ENCODE measurements at regions not wholly inside any gene's neighbourhood (a gene's known extent, or its start where the extent isn't known, plus 50 kb on each side); places are given as distances from the start of the nearest gene placed in this dataset.

DNA sequence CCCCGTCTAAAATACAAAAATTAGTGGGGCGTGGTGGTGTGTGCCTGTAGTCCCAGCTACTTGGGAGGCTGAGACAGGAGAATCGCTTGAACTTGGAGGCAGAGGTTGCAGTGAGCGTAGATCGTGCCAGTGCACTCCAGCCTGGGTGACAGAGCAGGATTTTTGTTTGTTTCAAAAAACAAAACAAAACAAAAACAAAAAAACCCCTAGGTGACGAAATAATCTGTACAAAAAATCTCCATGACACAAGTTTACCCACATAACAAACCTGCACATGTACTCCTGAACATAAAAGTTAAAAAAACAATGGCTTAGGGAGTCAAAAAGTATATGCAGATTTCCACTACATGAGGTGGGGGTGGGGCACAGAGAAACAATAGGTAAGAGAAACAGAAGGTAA is 140.5 kb upstream of the ASIC2 start:
- intact Hi-C loops (cut with micrococcal nuclease): no loop called here
- 89% methylated on average over 3 of the region's 6 CpGs for WGBS (ENCODE audit: insufficient coverage)

DNA sequence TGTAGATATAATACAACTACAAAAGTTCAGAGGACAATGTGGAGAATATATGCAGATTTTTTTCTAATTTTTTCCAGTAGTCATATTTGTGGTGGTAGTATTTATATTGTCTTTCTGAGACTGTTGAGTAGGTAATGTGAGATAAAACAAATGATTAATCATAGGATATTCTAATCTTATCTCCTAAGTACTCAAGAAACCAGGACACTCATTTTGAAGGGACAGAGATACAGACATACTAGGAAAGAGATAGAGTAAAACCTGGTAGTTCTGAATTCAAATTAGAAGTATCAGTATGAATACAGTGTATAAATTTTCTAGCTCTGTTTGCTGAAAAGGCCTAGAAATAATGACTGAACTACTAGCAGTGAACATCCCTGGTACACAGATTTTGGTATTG is 141.7 kb upstream of the ASIC2 start:
- ChIA-PET POLR2A (no interaction called here), CTCF (no interaction called here)

More for the DNA sequence above, 140.5 kb upstream of the ASIC2 start:
- H3K27ac Mint-ChIP-seq: no peak overlapping the region
- DNase-seq (no peak), ATAC-seq (ENCODE audit: low read depth) (no peak)
- H2AFZ ChIP-seq (ENCODE audit: insufficient read depth, low read depth, low read length, poor library complexity, severe bottlenecking): no peak overlapping the region
- no peak for TF ChIP-seq CTCF (IDR thresholded peaks at IDR 0.05)
- TF ChIP-seq EZH2 (IDR thresholded peaks at IDR 0.05; ENCODE audit: borderline replicate concordance, insufficient read depth, low read depth, low read length, poor library complexity, severe bottlenecking): no peak
- H3K4me3 Mint-ChIP-seq: no peak overlapping the region
- H3K9ac ChIP-seq (ENCODE audit: low read length): no peak overlapping the region
- no peaks in the 10 kb centered on the region for H3K27me3 ChIP-seq (replicated peaks in 1 of 4; ENCODE audit: control extremely low read depth in 1 of 4, control insufficient read depth in 3 of 4, insufficient read depth in 4 of 4, low read length in 3 of 4)
- no peaks in the 10 kb centered on the region for H4K20me1 ChIP-seq (ENCODE audit: control insufficient read depth, insufficient read depth, low read length, poor library complexity, severe bottlenecking)
- no peaks in the 10 kb centered on the region for H3K27me3 Mint-ChIP-seq
- H3K4me2 ChIP-seq (replicated peaks; ENCODE audit: low read depth, low read length, poor library complexity, severe bottlenecking): no peak overlapping the region
- H3K79me2 ChIP-seq (ENCODE audit: control insufficient read depth, insufficient read depth, low read length): no peaks in the 10 kb centered on the region
- ChIA-PET POLR2A (no interaction called here), CTCF (no interaction called here)
- H3K27ac ChIP-seq (ENCODE audit: low read length in 2 of 2): no peak overlapping the region
- H3K4me1 Mint-ChIP-seq: no peaks in the 10 kb centered on the region
- H3K9me3 Mint-ChIP-seq (ENCODE audit: insufficient read depth): peaks cover 3% of the 10 kb centered on the region
- peaks cover 0 to 4% (median 0%) of the 10 kb centered on the region in 3 donors for H3K9me3 ChIP-seq (ENCODE audit: control extremely low read depth in 1 of 3, control insufficient read depth in 2 of 3, insufficient read depth in 1 of 3, low read length in 2 of 3)
- H3K4me1 ChIP-seq (ENCODE audit: control insufficient read depth in 2 of 2, insufficient read depth in 2 of 2, low read length in 2 of 2): no peaks in the 10 kb centered on the region
- no peaks in the 10 kb centered on the region for H3K36me3 ChIP-seq (replicated peaks in 1 of 2; ENCODE audit: control extremely low read depth in 1 of 2, control insufficient read depth in 1 of 2, extremely low read depth in 1 of 2, insufficient read depth in 2 of 2, low read length in 1 of 2)
- H3K4me3 ChIP-seq (ENCODE audit: control extremely low read depth in 1 of 5, extremely low read depth in 1 of 5, insufficient read depth in 1 of 5, low read depth in 2 of 5, low read length in 4 of 5): no peak overlapping the region

More for the DNA sequence above, 141.7 kb upstream of the ASIC2 start:
- ATAC-seq (ENCODE audit: low read depth) (no peak), DNase-seq (no peak)
- Mint-ChIP-seq H3K9me3 (ENCODE audit: insufficient read depth) (peaks cover 3% of the 10 kb centered on the region), H3K27ac (no peak overlapping the region), H3K4me1 (no peaks in the 10 kb centered on the region), H3K27me3 (no peaks in the 10 kb centered on the region), H3K4me3 (no peak overlapping the region)
- no peak overlapping the region for H3K9ac ChIP-seq (ENCODE audit: low read length)
- no peak overlapping the region for H3K4me2 ChIP-seq (replicated peaks; ENCODE audit: low read depth, low read length, poor library complexity, severe bottlenecking)
- no peak overlapping the region for H3K4me3 ChIP-seq (ENCODE audit: control extremely low read depth in 1 of 5, extremely low read depth in 1 of 5, insufficient read depth in 1 of 5, low read depth in 2 of 5, low read length in 4 of 5)
- no peak overlapping the region for H2AFZ ChIP-seq (ENCODE audit: insufficient read depth, low read depth, low read length, poor library complexity, severe bottlenecking)
- no peaks in the 10 kb centered on the region for H3K36me3 ChIP-seq (replicated peaks in 1 of 2; ENCODE audit: control extremely low read depth in 1 of 2, control insufficient read depth in 1 of 2, extremely low read depth in 1 of 2, insufficient read depth in 2 of 2, low read length in 1 of 2)
- peaks cover 0 to 4% (median 0%) of the 10 kb centered on the region in 3 donors for H3K9me3 ChIP-seq (ENCODE audit: control extremely low read depth in 1 of 3, control insufficient read depth in 2 of 3, insufficient read depth in 1 of 3, low read length in 2 of 3)
- H3K4me1 ChIP-seq (ENCODE audit: control insufficient read depth in 2 of 2, insufficient read depth in 2 of 2, low read length in 2 of 2): no peaks in the 10 kb centered on the region
- no peaks in the 10 kb centered on the region for H3K27me3 ChIP-seq (replicated peaks in 1 of 4; ENCODE audit: control extremely low read depth in 1 of 4, control insufficient read depth in 3 of 4, insufficient read depth in 4 of 4, low read length in 3 of 4)
- intact Hi-C loops (cut with micrococcal nuclease): no loop called here
- no peaks in the 10 kb centered on the region for H4K20me1 ChIP-seq (ENCODE audit: control insufficient read depth, insufficient read depth, low read length, poor library complexity, severe bottlenecking)
- TF ChIP-seq CTCF (IDR thresholded peaks at IDR 0.05): no peak
- TF ChIP-seq EZH2 (IDR thresholded peaks at IDR 0.05; ENCODE audit: borderline replicate concordance, insufficient read depth, low read depth, low read length, poor library complexity, severe bottlenecking): no peak
- no peak overlapping the region for H3K27ac ChIP-seq (ENCODE audit: low read length in 2 of 2)
- no peaks in the 10 kb centered on the region for H3K79me2 ChIP-seq (ENCODE audit: control insufficient read depth, insufficient read depth, low read length)
